GM23338 (cell line): ENCODE measurements at regions not wholly inside any gene's neighbourhood (a gene's known extent, or its start where the extent isn't known, plus 50 kb on each side); places are given as distances from the start of the nearest gene placed in this dataset.

Experiments used
- ATAC-seq: fragments of 200-7000 bp; cut with Tn5 transposase; 3 replicates; pipeline ENCODE4 v1.9.1; 2020
- DNase-seq: peaks from one replicate; pipeline ENCODE4 v3.0.0-alpha.2; 2015; ENCODE audit warnings: low spot score
- H2AFZ ChIP-seq: fragments of 200-600 bp; sonication (generic); 2 replicates; pipeline ENCODE4 v1.8.0; 2016; ENCODE audit warnings: antibody characterized with exemption, mild to moderate bottlenecking, moderate library complexity
- H3F3A ChIP-seq: fragments of 200-600 bp; sonication (generic); replicated peaks from 2 replicates; pipeline ENCODE4 v1.8.0; 2017; ENCODE audit warnings: antibody characterized with exemption, mixed run types, low read depth
- H3K27ac ChIP-seq: fragments of 200-600 bp; sonication (generic); 2 replicates; pipeline ENCODE4 v1.6.1; 2016; ENCODE audit warnings: low read depth
- H3K27me3 ChIP-seq: fragments of 200-600 bp; sonication (generic); 2 replicates; pipeline ENCODE4 v1.8.0; 2016; ENCODE audit warnings: mild to moderate bottlenecking, mixed run types, moderate library complexity; ENCODE audit not compliant: insufficient read depth
- H3K36me3 ChIP-seq: fragments of 200-600 bp; sonication (generic); 2 replicates; pipeline ENCODE4 v1.8.0; 2016; ENCODE audit warnings: mild to moderate bottlenecking; ENCODE audit not compliant: insufficient read depth
- H3K4me1 ChIP-seq: fragments of 200-600 bp; sonication (generic); 2 replicates; pipeline ENCODE4 v1.8.0; 2016; ENCODE audit warnings: mild to moderate bottlenecking, moderate library complexity; ENCODE audit not compliant: insufficient read depth
- H3K4me2 ChIP-seq: fragments of 200-600 bp; sonication (generic); 2 replicates; pipeline ENCODE4 v1.7.1; 2017; ENCODE audit warnings: mixed run types
- H3K4me3 ChIP-seq: fragments of 200-600 bp; sonication (generic); 2 replicates; pipeline ENCODE4 v1.6.1; 2016; ENCODE audit warnings: mixed run types
- H3K79me2 ChIP-seq: fragments of 200-600 bp; sonication (generic); replicated peaks from 2 replicates; pipeline ENCODE4 v1.8.0; 2017; ENCODE audit warnings: mild to moderate bottlenecking; ENCODE audit not compliant: insufficient read depth
- H3K9me2 ChIP-seq: fragments of 200-600 bp; sonication (generic); 2 replicates; pipeline ENCODE4 v1.8.0; 2017; ENCODE audit not compliant: insufficient read depth
- H4K20me1 ChIP-seq: fragments of 200-600 bp; sonication (generic); replicated peaks from 2 replicates; pipeline ENCODE4 v1.8.0; 2017; ENCODE audit warnings: mild to moderate bottlenecking; ENCODE audit not compliant: insufficient read depth
- H3K27ac Mint-ChIP-seq: 2 replicates; pipeline ENCODE4 v1.8.0; 2020; ENCODE audit warnings: inconsistent platforms, mild to moderate bottlenecking, moderate library complexity, mixed read lengths
- H3K27me3 Mint-ChIP-seq: 3 replicates; pipeline ENCODE4 v1.8.0; 2022; ENCODE audit warnings: low read depth, mild to moderate bottlenecking, moderate library complexity, mixed read lengths, inconsistent platforms; ENCODE audit not compliant: insufficient read depth, poor library complexity
- H3K36me3 Mint-ChIP-seq: 3 replicates; pipeline ENCODE4 v1.8.0; 2021; ENCODE audit warnings: low read depth, mild to moderate bottlenecking, inconsistent platforms, moderate library complexity, mixed read lengths
- H3K4me1 Mint-ChIP-seq: 3 replicates; pipeline ENCODE4 v1.8.0; 2020; ENCODE audit warnings: mild to moderate bottlenecking, inconsistent platforms, mixed read lengths
- H3K4me3 Mint-ChIP-seq: 3 replicates; pipeline ENCODE4 v1.8.0; 2021; ENCODE audit warnings: moderate library complexity, mild to moderate bottlenecking, inconsistent platforms, mixed read lengths
- H3K9me3 Mint-ChIP-seq: 3 replicates; pipeline ENCODE4 v1.8.0; 2020; ENCODE audit warnings: moderate library complexity, mild to moderate bottlenecking, inconsistent platforms, mixed read lengths
- EZH2 ChIP-seq: fragments of 200-600 bp; sonication (generic); IDR thresholded peaks from one replicate; pipeline ENCODE4 v1.8.0; 2017; ENCODE audit warnings: antibody characterized with exemption, mild to moderate bottlenecking, low read depth; ENCODE audit not compliant: unreplicated experiment
- EZH2phosphoT487 ChIP-seq: fragments of 200-600 bp; sonication (generic); IDR thresholded peaks from one replicate; pipeline ENCODE4 v1.8.1; 2018; ENCODE audit warnings: antibody characterized with exemption; ENCODE audit not compliant: unreplicated experiment
- JUNB ChIP-seq: IDR thresholded peaks from one replicate; pipeline ENCODE4 v1.6.1; 2016; ENCODE audit warnings: antibody characterized with exemption; ENCODE audit not compliant: unreplicated experiment
- NANOG ChIP-seq: IDR thresholded peaks from 2 replicates; pipeline ENCODE4 v1.6.1; 2016; ENCODE audit warnings: antibody characterized with exemption, borderline replicate concordance
- POLR2AphosphoS5 ChIP-seq: IDR thresholded peaks from 2 replicates; pipeline ENCODE4 v1.6.1; 2016; ENCODE audit warnings: antibody characterized with exemption, low read depth
- ZNF114 ChIP-seq: fragments of 250-450 bp; sonication (Bioruptor Pico); IDR thresholded peaks from 2 replicates; pipeline ENCODE4 v1.5.0; 2020; ENCODE audit warnings: mild to moderate bottlenecking, moderate library complexity
- ZNF331 ChIP-seq: fragments of 250-450 bp; sonication (Bioruptor Pico); IDR thresholded peaks from 2 replicates; pipeline ENCODE4 v1.5.0; 2020; ENCODE audit warnings: low read depth, mild to moderate bottlenecking, moderate library complexity
- TF ChIP-seq, protein P1 (sequence below): IDR thresholded peaks from one replicate; pipeline ENCODE4 v1.6.1; 2018; ENCODE audit warnings: antibody characterized with exemption; ENCODE audit not compliant: unreplicated experiment
- TF ChIP-seq, protein P2 (sequence below): IDR thresholded peaks from 2 replicates; pipeline ENCODE4 v1.6.1; 2016; ENCODE audit warnings: antibody characterized with exemption
- TF ChIP-seq, protein P3 (sequence below), 2 experiments: fragments of 200-600 bp in 1 of 2; sonication (generic) in 1 of 2; conservative IDR thresholded peaks; 2 replicates each; pipeline versions ENCODE4 v1.5.1 to v1.6.1; 2016 to 2017; ENCODE audit warnings: antibody characterized with exemption in 2 of 2, low read depth in 2 of 2, mild to moderate bottlenecking in 2 of 2, moderate library complexity in 1 of 2

DNA sequence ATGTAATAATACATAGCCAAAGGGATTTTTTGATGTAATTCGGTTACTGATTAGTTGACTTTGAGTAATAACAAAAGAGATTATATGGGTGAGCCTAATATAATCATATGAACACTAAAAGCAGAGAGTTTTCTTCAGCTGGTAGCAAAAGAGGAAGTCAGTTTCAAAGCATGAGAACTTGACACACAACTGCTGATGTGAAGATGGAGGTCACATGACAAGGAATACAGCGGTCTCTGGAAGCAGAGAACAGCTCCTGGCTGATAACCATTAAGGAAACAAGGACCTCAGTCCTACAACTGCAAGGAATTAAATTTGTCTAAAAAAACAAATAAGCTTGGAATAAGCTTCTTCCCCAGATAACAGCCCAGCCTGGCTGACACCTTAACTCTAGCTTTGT is 119.1 kb upstream of the PRNP start (continued):
- TF ChIP-seq POLR2AphosphoS5: no peak
- TF ChIP-seq ZNF114 (CRISPR knock-in tag): no peak
- TF ChIP-seq ZNF331 (CRISPR knock-in tag): no peak
- no peak for TF ChIP-seq EZH2
- TF ChIP-seq, protein P1, sequence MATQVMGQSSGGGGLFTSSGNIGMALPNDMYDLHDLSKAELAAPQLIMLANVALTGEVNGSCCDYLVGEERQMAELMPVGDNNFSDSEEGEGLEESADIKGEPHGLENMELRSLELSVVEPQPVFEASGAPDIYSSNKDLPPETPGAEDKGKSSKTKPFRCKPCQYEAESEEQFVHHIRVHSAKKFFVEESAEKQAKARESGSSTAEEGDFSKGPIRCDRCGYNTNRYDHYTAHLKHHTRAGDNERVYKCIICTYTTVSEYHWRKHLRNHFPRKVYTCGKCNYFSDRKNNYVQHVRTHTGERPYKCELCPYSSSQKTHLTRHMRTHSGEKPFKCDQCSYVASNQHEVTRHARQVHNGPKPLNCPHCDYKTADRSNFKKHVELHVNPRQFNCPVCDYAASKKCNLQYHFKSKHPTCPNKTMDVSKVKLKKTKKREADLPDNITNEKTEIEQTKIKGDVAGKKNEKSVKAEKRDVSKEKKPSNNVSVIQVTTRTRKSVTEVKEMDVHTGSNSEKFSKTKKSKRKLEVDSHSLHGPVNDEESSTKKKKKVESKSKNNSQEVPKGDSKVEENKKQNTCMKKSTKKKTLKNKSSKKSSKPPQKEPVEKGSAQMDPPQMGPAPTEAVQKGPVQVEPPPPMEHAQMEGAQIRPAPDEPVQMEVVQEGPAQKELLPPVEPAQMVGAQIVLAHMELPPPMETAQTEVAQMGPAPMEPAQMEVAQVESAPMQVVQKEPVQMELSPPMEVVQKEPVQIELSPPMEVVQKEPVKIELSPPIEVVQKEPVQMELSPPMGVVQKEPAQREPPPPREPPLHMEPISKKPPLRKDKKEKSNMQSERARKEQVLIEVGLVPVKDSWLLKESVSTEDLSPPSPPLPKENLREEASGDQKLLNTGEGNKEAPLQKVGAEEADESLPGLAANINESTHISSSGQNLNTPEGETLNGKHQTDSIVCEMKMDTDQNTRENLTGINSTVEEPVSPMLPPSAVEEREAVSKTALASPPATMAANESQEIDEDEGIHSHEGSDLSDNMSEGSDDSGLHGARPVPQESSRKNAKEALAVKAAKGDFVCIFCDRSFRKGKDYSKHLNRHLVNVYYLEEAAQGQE: no peak
- TF ChIP-seq EZH2phosphoT487: no peak
- no peak for TF ChIP-seq NANOG
- TF ChIP-seq, protein P2, sequence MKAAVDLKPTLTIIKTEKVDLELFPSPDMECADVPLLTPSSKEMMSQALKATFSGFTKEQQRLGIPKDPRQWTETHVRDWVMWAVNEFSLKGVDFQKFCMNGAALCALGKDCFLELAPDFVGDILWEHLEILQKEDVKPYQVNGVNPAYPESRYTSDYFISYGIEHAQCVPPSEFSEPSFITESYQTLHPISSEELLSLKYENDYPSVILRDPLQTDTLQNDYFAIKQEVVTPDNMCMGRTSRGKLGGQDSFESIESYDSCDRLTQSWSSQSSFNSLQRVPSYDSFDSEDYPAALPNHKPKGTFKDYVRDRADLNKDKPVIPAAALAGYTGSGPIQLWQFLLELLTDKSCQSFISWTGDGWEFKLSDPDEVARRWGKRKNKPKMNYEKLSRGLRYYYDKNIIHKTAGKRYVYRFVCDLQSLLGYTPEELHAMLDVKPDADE: no peak

DNA sequence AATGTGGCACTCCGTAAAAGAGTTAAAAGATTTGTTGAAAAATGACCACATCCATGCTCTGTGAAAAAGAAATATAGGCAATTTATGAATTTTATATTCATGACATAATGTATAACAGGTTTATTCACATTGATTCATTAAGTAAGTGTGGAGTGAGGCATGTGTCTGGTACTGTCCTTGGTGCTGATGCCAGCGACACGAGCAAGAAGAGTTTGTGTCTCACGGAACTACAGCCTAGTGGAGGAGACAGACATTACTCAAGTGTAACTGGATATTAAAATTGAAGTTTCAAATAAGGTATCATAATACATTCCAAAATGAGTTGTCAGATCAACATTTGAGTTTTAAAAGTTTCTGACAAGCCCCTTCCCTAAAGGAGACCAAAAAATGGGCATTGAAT is 122.7 kb upstream of the PRNP start:
- no peak overlapping the region for H3K4me3 Mint-ChIP-seq
- no peaks in the 10 kb centered on the region for H3K36me3 Mint-ChIP-seq
- Histone ChIP-seq H3K4me3 (no peak overlapping the region), H3K4me1 (peaks cover 6% of the 10 kb centered on the region; the same call in 1 of the 2 replicates), H3K27me3 (no peaks in the 10 kb centered on the region), H2AFZ (no peak overlapping the region), H3K79me2 (no peaks in the 10 kb centered on the region), H3F3A (no peaks in the 10 kb centered on the region), H3K27ac (no peak overlapping the region), H3K9me2 (peaks cover 8% of the 10 kb centered on the region; the same call in 1 of the 2 replicates), H3K36me3 (no peaks in the 10 kb centered on the region), H4K20me1 (no peaks in the 10 kb centered on the region), H3K4me2 (no peak overlapping the region)
- TF ChIP-seq, protein P1: peak; percentile 86
- TF ChIP-seq, protein P2: no peak
- TF ChIP-seq, protein P3, sequence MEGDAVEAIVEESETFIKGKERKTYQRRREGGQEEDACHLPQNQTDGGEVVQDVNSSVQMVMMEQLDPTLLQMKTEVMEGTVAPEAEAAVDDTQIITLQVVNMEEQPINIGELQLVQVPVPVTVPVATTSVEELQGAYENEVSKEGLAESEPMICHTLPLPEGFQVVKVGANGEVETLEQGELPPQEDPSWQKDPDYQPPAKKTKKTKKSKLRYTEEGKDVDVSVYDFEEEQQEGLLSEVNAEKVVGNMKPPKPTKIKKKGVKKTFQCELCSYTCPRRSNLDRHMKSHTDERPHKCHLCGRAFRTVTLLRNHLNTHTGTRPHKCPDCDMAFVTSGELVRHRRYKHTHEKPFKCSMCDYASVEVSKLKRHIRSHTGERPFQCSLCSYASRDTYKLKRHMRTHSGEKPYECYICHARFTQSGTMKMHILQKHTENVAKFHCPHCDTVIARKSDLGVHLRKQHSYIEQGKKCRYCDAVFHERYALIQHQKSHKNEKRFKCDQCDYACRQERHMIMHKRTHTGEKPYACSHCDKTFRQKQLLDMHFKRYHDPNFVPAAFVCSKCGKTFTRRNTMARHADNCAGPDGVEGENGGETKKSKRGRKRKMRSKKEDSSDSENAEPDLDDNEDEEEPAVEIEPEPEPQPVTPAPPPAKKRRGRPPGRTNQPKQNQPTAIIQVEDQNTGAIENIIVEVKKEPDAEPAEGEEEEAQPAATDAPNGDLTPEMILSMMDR (conservative IDR thresholded peaks at IDR 0.05; ENCODE audit: low read depth in 2 of 2): peak in 1 of 2 experiments; percentile 28; a peak in 1 of 4 replicates
- no peak for TF ChIP-seq JUNB
- peak; percentile 71 for ATAC-seq
- peak; percentile 70 for DNase-seq
- H3K27ac Mint-ChIP-seq: no peak overlapping the region
- 0 out of 3 replicates have a peak, but pooled peaks cover 4% of the 10 kb centered on the region for H3K9me3 Mint-ChIP-seq
- no peaks in the 10 kb centered on the region; the same call in 1 of the 3 replicates for H3K4me1 Mint-ChIP-seq
- no peaks in the 10 kb centered on the region for H3K27me3 Mint-ChIP-seq
